ENCODE measurements at regions not wholly inside any gene's neighbourhood (a gene's known extent, or its start where the extent isn't known, plus 50 kb on each side); places are given as distances from the start of the nearest gene placed in this dataset.
"Not testable (repeated sequence)": the region's sequence is repeated elsewhere in the genome, so short reads cannot be mapped to it uniquely, and the experiment has no call there.

DNA sequence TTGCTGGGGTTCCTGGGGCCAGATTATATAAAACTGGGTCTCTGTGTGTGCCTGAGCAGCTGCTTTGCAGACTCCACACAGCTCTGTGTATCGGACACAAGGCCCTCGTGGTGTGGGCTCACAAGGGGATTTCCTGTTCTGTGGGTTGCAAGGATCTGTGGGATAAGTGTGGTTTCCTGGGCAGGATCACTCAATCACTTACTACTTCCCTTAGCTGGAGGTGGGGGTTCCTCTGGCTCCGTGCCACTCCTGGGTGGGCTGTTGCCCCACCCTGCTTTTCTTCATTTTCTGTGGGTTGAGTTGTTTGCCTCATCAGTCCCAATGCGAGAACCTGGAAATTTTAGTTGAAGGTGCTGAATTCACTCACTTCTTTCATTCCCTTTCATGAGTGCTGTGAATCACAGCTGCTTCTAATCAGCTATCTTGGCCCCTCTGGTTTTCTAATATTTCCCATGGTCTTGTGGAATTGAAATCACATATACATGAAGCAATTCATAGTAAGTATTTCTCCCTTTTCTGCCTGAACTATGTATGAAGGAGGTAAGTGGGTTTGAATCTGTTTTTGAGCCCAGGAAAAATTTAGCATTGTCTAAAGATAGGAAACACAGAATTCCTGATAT is 196.3 kb downstream of the DCDC2C start:
- DNase-seq (ENCODE audit: low read depth) = no peak

- no peak for DNase-seq (ENCODE audit: low read depth)
These were observed 198.8 kb downstream of the DCDC2C start for GRCh38 chr2:3902131-3902530.

DNA sequence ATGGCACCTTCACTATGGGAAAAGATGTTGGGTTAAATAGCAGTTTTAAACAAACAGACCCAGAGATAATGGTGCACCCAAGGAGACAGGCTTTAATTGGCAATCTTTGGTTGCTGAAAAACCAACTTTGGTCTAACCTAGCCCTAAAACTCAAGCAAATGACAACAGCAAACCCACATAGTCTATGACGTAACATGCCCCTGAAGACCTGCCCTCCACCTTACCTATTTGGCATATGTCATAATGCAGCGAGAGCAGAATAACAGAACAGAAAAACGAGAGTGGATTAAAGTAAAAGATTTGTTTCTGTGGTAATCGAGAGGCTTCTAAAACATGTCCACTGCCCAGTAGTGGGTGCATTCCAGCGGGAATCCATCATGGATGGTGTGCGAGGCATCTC is 200.7 kb downstream of the DCDC2C start:
- no peak for DNase-seq (ENCODE audit: low read depth)

DNA sequence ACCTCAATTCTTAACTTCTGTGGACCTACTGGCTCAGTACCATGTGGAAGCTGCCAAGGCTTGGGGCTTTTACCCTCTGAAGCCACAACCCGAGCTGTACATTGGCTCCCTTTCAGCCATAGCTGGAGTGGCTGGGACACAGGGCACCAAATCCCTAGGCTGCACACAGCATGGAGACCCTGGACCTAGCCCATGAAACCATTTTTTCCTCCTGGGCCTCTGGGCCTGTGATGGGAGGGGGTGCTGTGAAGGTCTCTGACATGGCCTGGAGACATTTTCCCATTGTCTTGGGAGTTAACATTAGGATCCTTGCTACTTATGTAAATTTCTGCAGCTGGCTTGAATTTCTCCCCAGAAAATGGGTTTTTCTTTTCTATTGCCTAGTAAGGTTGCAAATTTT is 205.1 kb downstream of the DCDC2C start:
- DNase-seq (ENCODE audit: low read depth) = not testable (repeated sequence)

DNA sequence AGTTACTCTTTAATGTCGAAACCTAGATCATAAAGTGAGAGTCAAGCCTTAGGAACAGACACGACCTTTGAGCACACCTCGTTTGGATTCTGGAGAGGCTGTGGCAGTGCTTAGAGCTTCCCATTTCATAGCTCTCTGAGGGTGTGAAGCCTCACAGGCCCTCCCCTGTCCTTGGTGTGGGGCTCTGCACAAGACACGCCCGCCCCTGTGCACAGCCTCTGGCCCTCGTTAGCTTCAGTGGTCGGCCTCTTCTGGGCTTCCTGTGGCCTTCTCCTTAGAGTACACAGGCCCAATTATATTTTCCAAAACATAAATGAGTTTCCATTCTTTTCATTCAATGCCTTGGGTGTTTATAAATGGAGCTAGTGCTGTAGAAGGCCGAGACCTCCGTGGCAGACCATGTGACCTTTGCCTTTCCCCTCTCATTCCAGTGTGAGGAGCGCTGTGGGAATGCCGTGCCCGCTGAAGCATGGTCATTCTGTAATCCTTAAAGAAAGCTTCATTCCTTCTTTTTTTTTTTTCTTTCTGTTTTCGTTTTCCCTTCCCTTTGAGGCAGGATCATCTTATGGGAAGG is 208.6 kb downstream of the DCDC2C start:
- DNase-seq (ENCODE audit: low read depth) = no peak

- DNase-seq (ENCODE audit: low read depth) = no peak
These were observed 209.8 kb downstream of the DCDC2C start for GRCh38 chr2:3913166-3913565.

- no peak for DNase-seq (ENCODE audit: low read depth)
These were observed 210.9 kb downstream of the DCDC2C start for GRCh38 chr2:3914241-3914640.

DNA sequence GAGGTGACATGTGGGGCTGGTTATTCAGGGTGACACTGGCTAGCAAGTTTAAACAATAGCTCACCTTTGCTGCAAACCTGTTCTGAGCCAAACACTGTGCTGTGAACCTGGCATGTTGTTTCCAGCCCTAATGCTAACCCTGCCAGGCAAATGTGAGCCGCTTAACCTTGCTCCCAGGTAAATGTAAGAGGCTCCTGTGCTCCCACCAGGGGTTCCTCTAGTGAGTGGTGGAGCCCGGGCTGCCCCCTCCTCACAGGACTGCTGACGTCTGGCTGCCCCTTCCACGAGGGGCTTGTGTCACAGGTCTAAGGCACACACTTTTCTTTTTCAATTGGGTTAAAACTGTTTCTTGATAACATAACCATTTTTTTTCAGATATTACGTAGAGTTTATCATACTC is 223.7 kb downstream of the DCDC2C start:
- DNase-seq (ENCODE audit: low read depth) = no peak

DNA sequence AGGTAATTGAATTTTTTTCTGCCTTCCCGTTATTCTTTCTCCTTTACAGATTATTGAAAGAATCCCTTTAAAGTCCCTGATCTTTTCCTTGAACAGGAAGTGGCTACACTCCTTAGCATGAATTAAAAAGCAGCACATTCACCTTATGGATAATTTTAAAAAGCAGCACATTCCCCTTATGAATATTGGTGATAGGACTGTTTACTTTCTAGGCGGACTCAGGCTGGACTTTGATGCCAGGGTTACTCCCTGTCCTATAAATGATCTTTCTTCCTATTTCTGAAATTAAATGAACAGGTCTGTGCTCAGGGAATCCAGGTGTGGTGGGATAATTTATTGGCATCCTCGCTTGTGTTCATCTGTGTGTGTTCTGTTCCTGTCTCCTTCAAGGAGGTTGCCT is 226.0 kb downstream of the DCDC2C start:
- DNase-seq (ENCODE audit: low read depth) = no peak

DNA sequence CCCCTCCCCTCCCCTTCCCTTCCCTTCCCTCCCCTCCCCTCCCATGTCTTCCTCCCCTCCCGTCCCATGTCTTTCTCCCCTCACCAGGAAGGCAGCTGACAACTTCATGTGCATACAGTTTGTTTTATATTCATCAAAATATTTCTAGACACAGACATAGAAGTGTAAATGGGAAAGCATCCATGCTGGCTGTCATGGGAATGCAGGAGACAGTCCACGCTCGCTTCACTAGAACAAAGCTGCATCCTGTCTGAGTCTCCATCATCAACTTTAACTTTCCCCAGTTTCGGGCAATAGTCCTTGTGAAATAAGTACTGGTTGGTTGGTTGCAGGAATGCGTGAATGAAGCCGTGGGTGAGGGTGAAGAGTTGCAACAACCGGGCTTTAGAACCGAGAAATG is 226.9 kb downstream of the DCDC2C start:
- no peak for DNase-seq (ENCODE audit: low read depth)

GRCh38 chr2:3940661-3941060 is 237.3 kb downstream of the DCDC2C start:
- no peak for DNase-seq (ENCODE audit: low read depth)

DNA sequence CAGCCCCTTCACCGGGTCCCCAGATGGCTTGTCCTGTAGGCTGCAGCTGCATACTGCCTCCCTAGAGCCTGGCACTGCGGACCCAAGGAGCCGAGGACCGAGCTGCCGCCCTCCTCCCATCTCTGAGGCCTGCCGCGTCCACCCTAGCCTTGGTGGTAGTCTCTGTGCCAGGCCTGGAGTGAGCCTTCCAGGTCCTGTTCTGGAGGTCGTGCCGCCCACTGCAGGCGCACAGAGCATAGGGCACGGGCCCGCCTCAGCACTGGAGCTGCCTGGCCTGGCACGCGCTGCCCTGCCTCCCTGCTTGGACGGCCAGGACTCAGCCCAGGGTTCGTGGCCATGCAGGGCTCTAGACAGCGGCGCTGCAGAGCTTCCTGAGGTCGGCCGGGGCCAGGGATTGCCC is 239.5 kb downstream of the DCDC2C start:
- DNase-seq (ENCODE audit: low read depth) = no peak

- DNase-seq (ENCODE audit: low read depth) = no peak
These were observed 240.7 kb downstream of the DCDC2C start for GRCh38 chr2:3944071-3944470.

DNA sequence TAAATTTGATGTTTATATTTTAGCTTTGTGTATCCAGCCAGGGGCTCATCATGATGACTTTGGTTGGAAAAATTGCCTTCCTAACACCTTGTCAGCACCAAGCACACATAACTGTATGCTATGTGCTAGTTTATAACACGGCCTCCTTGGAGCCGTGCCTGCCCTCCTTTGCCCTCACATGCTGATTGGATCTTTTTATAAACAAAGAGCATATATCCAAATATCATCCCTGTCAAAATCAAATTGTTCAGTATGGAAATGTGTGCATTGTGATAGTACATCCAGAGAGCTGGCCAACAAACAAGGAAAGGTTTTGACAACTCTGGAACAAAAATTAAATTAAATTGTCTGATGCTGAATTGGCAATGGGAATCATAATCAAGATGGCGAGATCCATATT is 241.5 kb downstream of the DCDC2C start:
- no peak for DNase-seq (ENCODE audit: low read depth)

GRCh38 chr2:3948191-3948590 is 244.8 kb downstream of the DCDC2C start:
- no peak for DNase-seq (ENCODE audit: low read depth)

- no peak for DNase-seq (ENCODE audit: low read depth)
These were observed 248.0 kb downstream of the DCDC2C start for GRCh38 chr2:3951131-3951954.

GRCh38 chr2:3952866-3953516 is 249.6 kb downstream of the DCDC2C start:
- DNase-seq (ENCODE audit: low read depth) = no peak

DNA sequence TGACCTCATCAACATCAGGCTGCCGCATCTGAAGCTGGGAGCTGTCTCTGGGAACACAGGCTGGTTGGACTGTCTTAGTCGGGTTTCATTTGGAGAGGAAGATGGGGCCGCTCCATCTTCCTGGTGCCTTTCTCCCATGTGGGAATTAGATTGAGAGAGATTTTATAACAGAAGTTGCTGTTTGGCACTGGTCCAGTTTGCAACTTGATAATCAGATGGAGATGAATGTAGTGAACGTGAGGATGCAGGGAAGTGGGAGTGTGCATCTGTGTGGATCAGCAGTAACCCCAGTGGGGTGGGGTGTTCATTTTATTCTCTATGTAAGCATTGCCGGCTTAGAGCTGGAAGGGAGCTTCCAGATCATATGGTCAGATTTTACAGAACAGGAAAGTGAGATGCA is 250.9 kb downstream of the DCDC2C start:
- DNase-seq (ENCODE audit: low read depth) = no peak

- DNase-seq (ENCODE audit: low read depth) = no peak
These were observed 253.0 kb downstream of the DCDC2C start for GRCh38 chr2:3956406-3956805.

DNA sequence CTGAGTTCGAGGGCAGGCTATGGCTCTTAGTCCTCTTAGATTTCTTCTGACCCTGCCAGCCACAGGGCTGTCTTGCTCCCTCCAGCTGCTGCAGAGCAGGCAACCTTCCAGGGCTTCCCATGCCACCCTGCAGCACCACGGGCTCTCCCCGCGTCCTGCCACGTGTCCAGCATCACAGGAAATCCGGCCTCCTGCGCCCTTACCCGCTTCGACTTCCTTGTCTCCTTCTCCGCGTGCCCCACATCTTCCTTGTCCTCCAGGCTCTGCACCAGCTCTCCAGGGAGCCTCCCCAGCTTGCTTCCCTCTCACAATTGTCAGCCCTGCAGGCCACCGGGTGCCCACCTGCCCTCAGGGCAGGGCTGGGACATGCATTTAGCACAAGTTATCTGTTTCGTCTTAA is 253.5 kb downstream of the DCDC2C start:
- DNase-seq (ENCODE audit: low read depth) = no peak

GRCh38 chr2:3958465-3958864 is 255.1 kb downstream of the DCDC2C start:
- DNase-seq (ENCODE audit: low read depth) = no peak

GRCh38 chr2:3958969-3959368 is 255.6 kb downstream of the DCDC2C start:
- no peak for DNase-seq (ENCODE audit: low read depth)

- no peak for DNase-seq (ENCODE audit: low read depth)
These were observed 256.0 kb downstream of the DCDC2C start for GRCh38 chr2:3959372-3959771.
